ENCODE measurements at regions not wholly inside any gene's neighbourhood (a gene's known extent, or its start where the extent isn't known, plus 50 kb on each side); places are given as distances from the start of the nearest gene placed in this dataset.

DNA sequence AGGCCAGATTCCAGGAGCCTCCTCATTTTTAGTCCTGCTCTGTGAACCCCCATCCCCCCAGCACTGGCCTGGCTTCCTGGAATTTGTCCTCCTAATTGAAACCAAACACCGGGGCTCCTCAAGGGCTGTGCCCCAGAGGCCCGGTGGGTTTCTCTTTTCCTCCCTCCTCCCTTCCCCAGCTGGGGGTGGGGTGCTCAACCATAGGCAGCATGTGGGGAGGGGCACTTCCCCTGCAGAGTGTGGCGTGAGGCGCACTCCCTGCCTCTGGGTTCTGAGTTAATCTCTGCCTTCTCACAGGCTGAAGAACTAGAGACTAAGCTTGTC lies 67.5 kb upstream of the ACOT11 start:
- no peaks in the 10 kb centered on the region for H3K36me3 ChIP-seq (ENCODE audit: low read depth, missing control alignments)
- peaks cover 33% of the 10 kb centered on the region for H3K4me1 ChIP-seq
- no peak overlapping the region for H3K4me3 ChIP-seq
- intact Hi-C loops (cut with DNase I; ENCODE audit: low total_unique reads), result loop anchor here (10.0 kb wide), 1 partner anchor 356 kb away; no protein-coding TSS in a partner anchor
- no peaks in the 10 kb centered on the region for H3K27me3 ChIP-seq
- H3K9me3 ChIP-seq, result no peaks in the 10 kb centered on the region
- TF ChIP-seq, protein P1, sequence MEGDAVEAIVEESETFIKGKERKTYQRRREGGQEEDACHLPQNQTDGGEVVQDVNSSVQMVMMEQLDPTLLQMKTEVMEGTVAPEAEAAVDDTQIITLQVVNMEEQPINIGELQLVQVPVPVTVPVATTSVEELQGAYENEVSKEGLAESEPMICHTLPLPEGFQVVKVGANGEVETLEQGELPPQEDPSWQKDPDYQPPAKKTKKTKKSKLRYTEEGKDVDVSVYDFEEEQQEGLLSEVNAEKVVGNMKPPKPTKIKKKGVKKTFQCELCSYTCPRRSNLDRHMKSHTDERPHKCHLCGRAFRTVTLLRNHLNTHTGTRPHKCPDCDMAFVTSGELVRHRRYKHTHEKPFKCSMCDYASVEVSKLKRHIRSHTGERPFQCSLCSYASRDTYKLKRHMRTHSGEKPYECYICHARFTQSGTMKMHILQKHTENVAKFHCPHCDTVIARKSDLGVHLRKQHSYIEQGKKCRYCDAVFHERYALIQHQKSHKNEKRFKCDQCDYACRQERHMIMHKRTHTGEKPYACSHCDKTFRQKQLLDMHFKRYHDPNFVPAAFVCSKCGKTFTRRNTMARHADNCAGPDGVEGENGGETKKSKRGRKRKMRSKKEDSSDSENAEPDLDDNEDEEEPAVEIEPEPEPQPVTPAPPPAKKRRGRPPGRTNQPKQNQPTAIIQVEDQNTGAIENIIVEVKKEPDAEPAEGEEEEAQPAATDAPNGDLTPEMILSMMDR (IDR thresholded peaks at IDR 0.05), result no peak
- TF ChIP-seq POLR2A (IDR thresholded peaks at IDR 0.05), result no peak
- peak; percentile 61 for DNase-seq
- WGBS, 2 donors, result 33 to 35% methylated on average over 4 of the region's 4 CpGs
- peak overlapping the region; percentile 7 to 42 for H3K27ac ChIP-seq

DNA sequence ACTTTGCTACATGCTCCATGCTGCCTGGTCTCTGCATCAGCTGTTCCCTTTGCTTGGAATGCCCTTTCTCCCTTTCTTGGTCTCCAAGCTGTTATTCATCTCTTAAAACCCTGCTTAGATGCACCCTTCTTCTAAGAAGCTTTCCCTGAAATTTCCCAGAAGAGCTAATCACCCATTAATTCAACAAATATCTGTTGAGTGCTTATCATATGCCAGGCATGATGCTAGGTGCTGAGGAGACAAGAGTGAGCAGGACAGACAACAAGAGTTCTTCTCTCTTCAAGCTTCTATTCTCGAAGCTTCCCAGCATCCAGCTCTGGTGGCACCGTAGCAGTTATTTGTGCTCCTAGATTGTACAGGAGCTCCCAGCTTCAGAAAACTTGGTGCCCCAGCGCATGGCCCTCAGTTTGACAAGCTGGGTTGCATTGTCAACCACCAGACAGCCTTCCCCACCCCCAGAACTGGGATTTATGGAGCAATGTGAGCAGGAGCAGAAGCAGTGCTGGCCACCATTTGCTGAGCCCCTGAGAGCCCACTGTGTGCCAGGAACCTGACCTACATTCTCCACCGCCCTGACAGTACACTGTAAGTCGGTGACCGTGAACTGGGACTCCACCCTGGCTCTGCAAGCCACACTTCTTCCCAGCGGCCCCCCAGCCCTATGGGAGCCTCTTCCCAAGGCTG lies 68.0 kb upstream of the ACOT11 start:
- H3K27me3 ChIP-seq, result no peaks in the 10 kb centered on the region
- H3K36me3 ChIP-seq (ENCODE audit: low read depth, missing control alignments), result no peaks in the 10 kb centered on the region
- no peaks in the 10 kb centered on the region for H3K9me3 ChIP-seq
- intact Hi-C loops (cut with DNase I; ENCODE audit: low total_unique reads), result loop anchor here (10.0 kb wide), 1 partner anchor 355 kb away; no protein-coding TSS in a partner anchor
- 64 to 65% methylated on average over 7 of the region's 7 CpGs for WGBS, 2 donors
- H3K4me1 ChIP-seq, result peaks cover 38% of the 10 kb centered on the region
- H3K4me3 ChIP-seq, result no peak overlapping the region
- no peak for TF ChIP-seq POLR2A (IDR thresholded peaks at IDR 0.05)
- TF ChIP-seq, protein P1 (IDR thresholded peaks at IDR 0.05), result no peak
- H3K27ac ChIP-seq, result peak overlapping the region in 1 of 2 donors; percentile 42
- DNase-seq, result no peak

DNA sequence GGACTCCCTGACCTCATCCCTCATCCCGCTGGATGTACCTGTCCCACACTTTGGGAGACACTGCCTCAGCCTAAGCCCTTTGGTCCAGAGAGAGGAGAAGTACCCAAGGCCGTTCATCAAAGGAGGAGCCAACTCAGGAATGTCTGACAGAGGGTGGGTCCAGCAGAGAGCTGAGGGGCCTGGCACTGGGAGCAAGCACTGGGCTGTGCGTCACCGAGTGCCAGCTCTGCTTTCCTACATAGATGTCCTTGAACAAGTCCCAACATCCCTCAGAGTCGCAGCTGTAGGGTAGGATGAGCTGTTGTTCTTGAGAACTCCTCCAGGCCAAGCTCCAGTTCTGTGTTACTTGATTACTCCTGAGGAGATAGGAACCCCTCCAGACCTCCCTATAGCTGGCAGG lies 68.8 kb upstream of the ACOT11 start:
- Histone ChIP-seq H3K9me3 (no peaks in the 10 kb centered on the region), H3K27ac (peak overlapping the region; percentile 42 to 44), H3K36me3 (ENCODE audit: low read depth, missing control alignments) (no peaks in the 10 kb centered on the region), H3K27me3 (no peaks in the 10 kb centered on the region), H3K4me3 (no peak overlapping the region), H3K4me1 (peaks cover 39% of the 10 kb centered on the region)
- peak; percentile 79 for DNase-seq
- intact Hi-C loops (cut with DNase I; ENCODE audit: low total_unique reads), result no loop called here
- TF ChIP-seq, protein P1 (IDR thresholded peaks at IDR 0.05), result no peak
- TF ChIP-seq POLR2A (IDR thresholded peaks at IDR 0.05), result no peak
- 46 to 56% methylated on average over 4 to 5 of the region's 5 CpGs for WGBS, 2 donors

DNA sequence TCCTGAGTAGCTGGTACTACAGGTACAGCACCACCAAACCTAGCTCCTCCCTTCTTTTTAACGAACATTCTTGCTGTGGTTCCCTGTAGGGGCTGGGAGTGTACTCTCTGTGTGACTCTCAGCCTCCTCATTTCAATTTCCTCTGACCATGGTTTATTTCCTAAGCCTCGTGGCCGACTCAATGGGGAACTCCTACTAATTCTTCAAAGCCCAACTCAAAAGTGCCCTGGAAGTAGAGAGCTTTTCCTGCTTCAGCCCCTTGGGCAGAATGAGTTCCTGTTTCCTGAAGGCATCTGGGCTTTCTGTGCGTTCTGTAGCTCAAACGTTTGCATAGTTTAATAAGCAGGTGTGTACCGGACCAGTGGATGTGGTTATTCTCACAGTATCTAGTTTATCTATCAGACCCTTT lies 70.9 kb upstream of the ACOT11 start:
- 67 to 76% methylated on average over 6 of the region's 6 CpGs for WGBS, 2 donors
- no peak overlapping the region for H3K4me3 ChIP-seq
- no peaks in the 10 kb centered on the region for H3K9me3 ChIP-seq
- H3K36me3 ChIP-seq (ENCODE audit: low read depth, missing control alignments), result no peaks in the 10 kb centered on the region
- H3K4me1 ChIP-seq, result peaks cover 39% of the 10 kb centered on the region
- intact Hi-C loops (cut with DNase I; ENCODE audit: low total_unique reads), result no loop called here
- no peaks in the 10 kb centered on the region for H3K27me3 ChIP-seq
- no peak for DNase-seq
- peak overlapping the region in 1 of 2 donors; percentile 4 for H3K27ac ChIP-seq
- TF ChIP-seq, protein P1 (IDR thresholded peaks at IDR 0.05), result no peak
- no peak for TF ChIP-seq POLR2A (IDR thresholded peaks at IDR 0.05)

DNA sequence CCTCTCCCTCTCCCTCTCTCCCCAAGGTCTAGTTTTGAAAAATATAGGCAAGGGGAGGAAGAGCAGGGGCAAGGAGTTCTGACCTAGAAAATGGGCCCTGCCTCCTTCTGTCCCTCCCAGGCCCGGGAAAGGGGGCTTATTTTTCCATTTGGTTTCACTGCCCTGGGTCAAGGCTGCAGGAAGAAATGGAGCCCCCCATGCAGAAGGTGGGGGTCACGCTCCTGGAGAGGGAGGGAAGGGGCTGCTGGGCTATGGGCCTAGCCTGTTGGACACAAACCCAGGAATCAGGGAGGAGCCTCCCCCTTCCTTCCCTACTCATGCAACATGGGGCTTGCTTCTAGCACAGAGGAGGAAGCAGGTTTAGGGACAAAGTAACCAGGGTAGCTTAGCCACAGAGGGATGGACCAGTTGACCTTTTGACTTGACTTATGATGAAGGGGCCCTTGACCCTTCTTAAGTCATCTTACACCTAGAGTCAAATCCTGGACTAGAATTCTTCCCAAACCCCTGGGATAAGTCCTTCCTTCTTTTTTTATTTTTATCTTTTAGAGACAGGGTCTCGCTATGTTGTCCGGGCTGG lies 70.4 kb upstream of the SSBP3 start:
- no peak for DNase-seq
- Histone ChIP-seq H3K36me3 (ENCODE audit: low read depth, missing control alignments) (no peaks in the 10 kb centered on the region), H3K27me3 (no peaks in the 10 kb centered on the region), H3K4me3 (no peak overlapping the region), H3K27ac (peak overlapping the region; percentile 4 to 24), H3K4me1 (peaks cover 39% of the 10 kb centered on the region), H3K9me3 (no peaks in the 10 kb centered on the region)
- intact Hi-C loops (cut with DNase I; ENCODE audit: low total_unique reads), result no loop called here
- 45 to 50% methylated on average over 4 of the region's 4 CpGs for WGBS, 2 donors
- TF ChIP-seq POLR2A (IDR thresholded peaks at IDR 0.05), result no peak
- TF ChIP-seq, protein P1 (IDR thresholded peaks at IDR 0.05), result no peak

Measured in testis (tissue), 2 donors.